K562 (cell line): ENCODE measurements at regions not wholly inside any gene's neighbourhood (a gene's known extent, or its start where the extent isn't known, plus 50 kb on each side); places are given as distances from the start of the nearest gene placed in this dataset.

Experiments used
- ATAC-seq: fragments of 200-7000 bp; cut with Tn5 transposase; 3 replicates; pipeline ENCODE4 v1.9.1; 2020; ENCODE audit warnings: moderate library complexity
- BruUV-seq: library from RNA; stranded (reverse); fragments of 400-500 nt; replicated peaks from 2 replicates; lab custom pipeline; 2021; lab: Mats Ljungman, UMichigan
- CTCF ChIA-PET: fragments of 300-600 bp; formaldehyde crosslinking; extraction: SDS; loops from one replicate; lab custom pipeline; 2021; ENCODE audit warnings: low intra/inter-chr PET ratio; lab: Yijun Ruan, JAX
- POLR2A ChIA-PET: fragments of 300-600, 350-650 bp; sonication (Branson Sonifier 250); formaldehyde crosslinking; extraction: SDS; loops from one replicate; lab custom pipeline; 2021; ENCODE audit warnings: antibody characterized with exemption, inconsistent platforms; lab: Yijun Ruan, JAX
- DNase-seq, 4 experiments: peaks; one replicate each; pipeline versions ENCODE4 v3.0.0 to v3.0.0-alpha.2; 2011 to 2018; ENCODE audit warnings: low spot score in 3 of 4, mixed read lengths in 3 of 4; ENCODE audit errors: extremely low read depth in 1 of 4
- FAIRE-seq: peaks from 2 replicates; lab custom pipeline; 2011; peaks lifted over from hg19 to GRCh38; lab: Jason Lieb, UNC
- H2AFZ ChIP-seq: 2 replicates; pipeline ENCODE4 v1.6.0; 2011; ENCODE audit warnings: low read depth, low read length, control low read depth, inconsistent platforms
- H3K27ac ChIP-seq: fragments of 200-600 bp; 3 replicates; pipeline ENCODE4 v1.8.0; 2011; ENCODE audit warnings: low read depth, mild to moderate bottlenecking, control low read depth, inconsistent platforms, low read length, moderate library complexity, mixed read lengths; ENCODE audit errors: extremely low read depth
- H3K27me3 ChIP-seq, 2 experiments: fragments of 300-600 bp in 1 of 2; 2 replicates in 1 of 2; 3 replicates in 1 of 2; pipeline versions ENCODE4 v1.6.0 to v1.8.0; 2011; ENCODE audit warnings: inconsistent platforms in 2 of 2, low read length in 2 of 2, mild to moderate bottlenecking in 1 of 2, mixed read lengths in 1 of 2, moderate library complexity in 1 of 2; ENCODE audit not compliant: control insufficient read depth in 2 of 2, insufficient read depth in 2 of 2
- H3K36me3 ChIP-seq: fragments of 300-600 bp; 3 replicates; pipeline ENCODE4 v1.8.0; 2011; ENCODE audit warnings: mild to moderate bottlenecking, low read length, inconsistent platforms; ENCODE audit not compliant: control insufficient read depth, insufficient read depth
- H3K4me1 ChIP-seq, 2 experiments: fragments of 200-600 bp in 1 of 2; replicated peaks in 1 of 2; 2 replicates in 1 of 2; 3 replicates in 1 of 2; pipeline versions ENCODE4 v1.5.1 to v1.8.0; 2011; ENCODE audit warnings: inconsistent platforms in 2 of 2, low read length in 2 of 2, mild to moderate bottlenecking in 1 of 2, mixed read lengths in 1 of 2, moderate library complexity in 1 of 2; ENCODE audit not compliant: control insufficient read depth in 2 of 2, insufficient read depth in 2 of 2
- H3K4me2 ChIP-seq: 2 replicates; pipeline ENCODE4 v1.6.1; 2011; ENCODE audit warnings: low read length, control low read depth, inconsistent platforms, mixed read lengths; ENCODE audit not compliant: insufficient read depth
- H3K4me3 ChIP-seq: fragments of 200-600 bp; sonication (generic), shearing (Covaris generic); 2 replicates; pipeline ENCODE4 v1.5.1; 2016; ENCODE audit warnings: control low read depth, inconsistent platforms
- H3K79me2 ChIP-seq: fragments of 200-600 bp; 3 replicates; pipeline ENCODE4 v1.8.0; 2011; ENCODE audit warnings: low read length, inconsistent platforms; ENCODE audit not compliant: control insufficient read depth, insufficient read depth
- H3K9ac ChIP-seq, 2 experiments: 2 replicates each; pipeline versions ENCODE4 v1.6.0 to v1.6.1; 2011; ENCODE audit warnings: low read depth in 2 of 2, low read length in 2 of 2, control low read depth in 1 of 2, inconsistent platforms in 1 of 2, mild to moderate bottlenecking in 1 of 2, mixed read lengths in 1 of 2; ENCODE audit not compliant: insufficient read depth in 1 of 2
- H3K9me1 ChIP-seq: one replicate; pipeline ENCODE4 v1.6.0; 2011; ENCODE audit warnings: inconsistent platforms, mild to moderate bottlenecking, low read length, moderate library complexity; ENCODE audit not compliant: control insufficient read depth, insufficient read depth
- H3K9me3 ChIP-seq: replicated peaks from 2 replicates; pipeline ENCODE4 v1.5.1; 2011; ENCODE audit warnings: low read depth, low read length, inconsistent platforms; ENCODE audit not compliant: control insufficient read depth, insufficient read depth
- H4K20me1 ChIP-seq: replicated peaks from 2 replicates; pipeline ENCODE4 v1.6.1; 2011; ENCODE audit warnings: low read length, inconsistent platforms, mixed read lengths; ENCODE audit not compliant: control insufficient read depth, insufficient read depth
- CBX2 ChIP-seq: fragments of 200-600 bp; sonication (generic); IDR thresholded peaks from one replicate; pipeline ENCODE4 v1.6.1; 2012; ENCODE audit warnings: mild to moderate bottlenecking, low read length, inconsistent platforms; ENCODE audit not compliant: insufficient read depth, poor library complexity, severe bottlenecking
- ELF4 ChIP-seq: fragments of 450-650 bp; formaldehyde crosslinking; IDR thresholded peaks from 2 replicates; pipeline ENCODE4 v1.4.0; 2022; ENCODE audit warnings: missing genetic modification characterization
- HEY1 ChIP-seq: fragments of 250-450 bp; sonication (Bioruptor Pico); IDR thresholded peaks from 2 replicates; pipeline ENCODE4 v1.5.0; 2020; ENCODE audit warnings: mild to moderate bottlenecking, moderate library complexity, borderline replicate concordance
- ILK ChIP-seq: fragments of 450-650 bp; IDR thresholded peaks from 2 replicates; pipeline ENCODE4 v1.6.1; 2016; ENCODE audit warnings: missing genetic modification characterization, low read depth, mild to moderate bottlenecking, missing compliant biosample characterization, moderate library complexity, borderline replicate concordance
- KLF16 ChIP-seq: IDR thresholded peaks from 2 replicates; pipeline ENCODE4 v1.6.1; 2016; ENCODE audit warnings: antibody characterized with exemption
- MAFK ChIP-seq: IDR thresholded peaks from 2 replicates; pipeline ENCODE4 v1.6.1; 2011; ENCODE audit warnings: low read length, improper control_type of control experiment
- MEF2D ChIP-seq: conservative IDR thresholded peaks from 2 replicates; pipeline ENCODE4 v1.6.1; 2016; ENCODE audit warnings: low read depth, missing genetic modification characterization, missing compliant biosample characterization
- TFAM ChIP-seq: fragments of 250-450 bp; sonication (Bioruptor Pico); conservative IDR thresholded peaks from 2 replicates; pipeline ENCODE4 v1.5.0; 2021; ENCODE audit warnings: mild to moderate bottlenecking, moderate library complexity
- TSC22D4 ChIP-seq: fragments of 450-650 bp; IDR thresholded peaks from 2 replicates; pipeline ENCODE4 v1.6.1; 2016; ENCODE audit warnings: missing genetic modification characterization, missing biosample characterization, control low read depth
- XRCC3 ChIP-seq: fragments of 450-650 bp; IDR thresholded peaks from 2 replicates; pipeline ENCODE4 v1.6.1; 2017; ENCODE audit warnings: mild to moderate bottlenecking, moderate library complexity
- ZNF133 ChIP-seq: fragments of 250-450 bp; sonication (Bioruptor Pico); IDR thresholded peaks from 2 replicates; pipeline ENCODE4 v1.4.0; 2020; ENCODE audit warnings: mild to moderate bottlenecking
- ZNF436 ChIP-seq: fragments of 250-450, 450-650 bp; sonication (Bioruptor Pico); formaldehyde crosslinking; IDR thresholded peaks from 2 replicates; pipeline ENCODE4 v1.7.0; 2020; ENCODE audit warnings: mild to moderate bottlenecking
- ZNF57 ChIP-seq: fragments of 450-650 bp; formaldehyde crosslinking; IDR thresholded peaks from 2 replicates; pipeline ENCODE4 v1.4.0; 2020; ENCODE audit warnings: mild to moderate bottlenecking, moderate library complexity
- ZNF75A ChIP-seq: fragments of 450-650 bp; formaldehyde crosslinking; IDR thresholded peaks from 2 replicates; pipeline ENCODE4 v1.4.0; 2020; ENCODE audit warnings: mild to moderate bottlenecking
- ZSCAN32 ChIP-seq: fragments of 450-650 bp; formaldehyde crosslinking; IDR thresholded peaks from 2 replicates; pipeline ENCODE4 v1.4.0; 2020; ENCODE audit warnings: mild to moderate bottlenecking, moderate library complexity
- whole genome bisulfite sequencing: fragments of 100-300 bp; shearing (Covaris generic); methylation state at CpG from one replicate; pipeline ENCODE4 v1.1.6; 2016; ENCODE audit warnings: low coverage, mixed read lengths; ENCODE audit not compliant: insufficient coverage; ENCODE audit errors: missing lambda C conversion rate; 5-methylcytosine and 5-hydroxymethylcytosine counted together
- in situ Hi-C: fragments of 300-500 bp; cut with MboI; formaldehyde crosslinking; loops from 4 replicates; pipeline ENCODE4 v1.15.0; 2018; ENCODE audit warnings: inconsistent platforms, mixed read lengths
- intact Hi-C: fragments of 100-400 bp; cut with micrococcal nuclease; formaldehyde crosslinking; loops from 2 replicates; pipeline ENCODE4 v1.14.2; 2022
- TF ChIP-seq, protein P1 (sequence below): conservative IDR thresholded peaks from 2 replicates; pipeline ENCODE4 v1.6.1; 2011; ENCODE audit warnings: low read depth, mild to moderate bottlenecking, low read length; ENCODE audit not compliant: control insufficient read depth
- TF ChIP-seq, protein P2 (sequence below): fragments of 250-450 bp; sonication (Bioruptor Pico); IDR thresholded peaks from 2 replicates; pipeline ENCODE4 v1.8.0; 2021; ENCODE audit warnings: moderate library complexity, mild to moderate bottlenecking, inconsistent platforms
- TF ChIP-seq, protein P3 (sequence below): fragments of 250-450 bp; sonication (Bioruptor Pico); IDR thresholded peaks from 2 replicates; pipeline ENCODE4 v1.5.1; 2021; ENCODE audit warnings: mild to moderate bottlenecking

DNA sequence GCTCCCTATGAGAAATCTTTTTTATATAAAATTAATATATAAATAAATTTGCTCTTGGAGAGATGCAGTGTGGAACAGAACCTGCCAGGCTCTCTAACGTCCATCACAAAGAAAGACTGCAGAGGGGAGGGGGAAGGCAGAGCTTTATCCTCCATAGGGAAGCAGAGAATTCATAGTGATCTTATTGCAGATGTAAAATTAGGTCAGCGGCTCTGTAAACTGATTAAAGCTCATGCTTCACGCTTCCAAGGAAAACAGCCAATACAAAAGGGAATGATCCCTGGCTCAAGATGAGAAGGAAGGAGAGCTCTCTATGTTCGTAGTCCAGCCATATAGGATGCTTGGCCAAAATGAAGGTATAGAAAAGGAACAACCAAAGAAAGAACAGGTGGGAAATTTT, 532.3 kb upstream of the PSMD7 start (continued):
- TF ChIP-seq ZNF133 (no peak), ILK (tag) (no peak), HEY1 (CRISPR knock-in tag) (no peak)

DNA sequence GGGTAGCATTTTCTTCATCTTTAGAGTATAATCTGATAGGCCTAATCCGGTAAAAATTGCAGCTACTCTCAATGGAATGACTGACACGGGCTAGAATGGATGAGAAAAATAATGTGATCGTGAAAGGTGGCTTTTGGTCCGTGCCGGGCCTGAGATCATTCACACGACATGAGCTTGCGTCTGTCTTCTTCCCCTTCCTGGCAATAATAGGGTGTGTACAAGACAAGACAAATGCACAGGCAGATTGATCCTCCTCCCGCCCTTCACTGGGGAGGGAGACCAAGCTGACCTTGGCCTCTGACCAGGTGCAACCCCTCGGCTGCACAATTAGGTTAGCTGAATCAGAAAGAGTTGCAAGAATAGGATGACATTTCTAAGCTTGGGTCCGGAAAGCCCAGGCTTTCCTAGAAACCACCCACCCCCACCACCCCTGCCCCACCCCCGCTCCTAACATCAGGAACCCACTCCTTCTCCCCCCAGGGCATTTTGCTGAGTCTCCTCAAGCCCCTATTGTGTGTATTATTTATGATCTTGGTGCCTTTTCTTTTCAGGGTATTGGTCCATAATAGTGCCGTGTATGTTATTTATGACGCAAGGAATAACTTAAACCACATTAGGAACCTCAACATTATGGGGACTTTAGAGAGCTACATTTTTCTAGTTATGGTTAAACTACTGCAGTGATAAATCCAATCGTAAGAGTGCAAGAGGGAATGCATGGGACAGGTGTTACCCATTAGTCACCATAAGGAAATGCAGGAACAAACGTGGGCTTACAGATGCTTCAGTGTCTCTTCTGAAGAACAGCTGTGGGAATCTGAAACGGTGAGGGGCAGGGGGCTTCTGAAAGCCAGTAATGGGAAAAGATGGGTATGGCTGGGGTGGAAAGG, 540.1 kb upstream of the PSMD7 start:
- Histone ChIP-seq H3K27me3 (no peaks in the 10 kb centered on the region), H3K4me2 (no peak overlapping the region), H3K27ac (no peak overlapping the region), H3K9ac (no peak overlapping the region), H3K9me3 (no peaks in the 10 kb centered on the region), H3K4me3 (no peak overlapping the region), H3K79me2 (no peaks in the 10 kb centered on the region), H3K36me3 (no peaks in the 10 kb centered on the region), H3K9me1 (no peaks in the 10 kb centered on the region), H4K20me1 (no peaks in the 10 kb centered on the region), H2AFZ (no peak overlapping the region), H3K4me1 (no peaks in the 10 kb centered on the region; a peak in 1 of 5 replicates)
- FAIRE-seq (no peak), DNase-seq (no peak), ATAC-seq (no peak)
- 0% methylated on average over 15 of the region's 16 CpGs for WGBS
- intact Hi-C loops (no loop called here), in situ Hi-C loops (no loop called here)
- CTCF ChIA-PET, result no interaction called here
- POLR2A ChIA-PET, result interaction anchor here (1.2 kb wide), 1 partner anchor 13 kb away, joined by 4 read pairs; no protein-coding TSS in a partner anchor
- BruUV-seq, result no TSS peak
- TF ChIP-seq XRCC3, result no peak
- TF ChIP-seq CBX2, result no peak
- TF ChIP-seq, protein P1, sequence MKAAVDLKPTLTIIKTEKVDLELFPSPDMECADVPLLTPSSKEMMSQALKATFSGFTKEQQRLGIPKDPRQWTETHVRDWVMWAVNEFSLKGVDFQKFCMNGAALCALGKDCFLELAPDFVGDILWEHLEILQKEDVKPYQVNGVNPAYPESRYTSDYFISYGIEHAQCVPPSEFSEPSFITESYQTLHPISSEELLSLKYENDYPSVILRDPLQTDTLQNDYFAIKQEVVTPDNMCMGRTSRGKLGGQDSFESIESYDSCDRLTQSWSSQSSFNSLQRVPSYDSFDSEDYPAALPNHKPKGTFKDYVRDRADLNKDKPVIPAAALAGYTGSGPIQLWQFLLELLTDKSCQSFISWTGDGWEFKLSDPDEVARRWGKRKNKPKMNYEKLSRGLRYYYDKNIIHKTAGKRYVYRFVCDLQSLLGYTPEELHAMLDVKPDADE, result no peak
- TF ChIP-seq MAFK, result no peak
- TF ChIP-seq KLF16, result no peak
- no peak for TF ChIP-seq ZNF436 (CRISPR knock-in tag)
- TF ChIP-seq, protein P2, sequence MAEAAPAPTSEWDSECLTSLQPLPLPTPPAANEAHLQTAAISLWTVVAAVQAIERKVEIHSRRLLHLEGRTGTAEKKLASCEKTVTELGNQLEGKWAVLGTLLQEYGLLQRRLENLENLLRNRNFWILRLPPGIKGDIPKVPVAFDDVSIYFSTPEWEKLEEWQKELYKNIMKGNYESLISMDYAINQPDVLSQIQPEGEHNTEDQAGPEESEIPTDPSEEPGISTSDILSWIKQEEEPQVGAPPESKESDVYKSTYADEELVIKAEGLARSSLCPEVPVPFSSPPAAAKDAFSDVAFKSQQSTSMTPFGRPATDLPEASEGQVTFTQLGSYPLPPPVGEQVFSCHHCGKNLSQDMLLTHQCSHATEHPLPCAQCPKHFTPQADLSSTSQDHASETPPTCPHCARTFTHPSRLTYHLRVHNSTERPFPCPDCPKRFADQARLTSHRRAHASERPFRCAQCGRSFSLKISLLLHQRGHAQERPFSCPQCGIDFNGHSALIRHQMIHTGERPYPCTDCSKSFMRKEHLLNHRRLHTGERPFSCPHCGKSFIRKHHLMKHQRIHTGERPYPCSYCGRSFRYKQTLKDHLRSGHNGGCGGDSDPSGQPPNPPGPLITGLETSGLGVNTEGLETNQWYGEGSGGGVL (CRISPR knock-in tag), result no peak
- TF ChIP-seq ELF4 (CRISPR knock-in tag), result no peak
- no peak for TF ChIP-seq MEF2D (tag)
- no peak for TF ChIP-seq ZSCAN32 (CRISPR knock-in tag)
- no peak for TF ChIP-seq TSC22D4 (tag)
- TF ChIP-seq TFAM, result no peak
- TF ChIP-seq, protein P3, sequence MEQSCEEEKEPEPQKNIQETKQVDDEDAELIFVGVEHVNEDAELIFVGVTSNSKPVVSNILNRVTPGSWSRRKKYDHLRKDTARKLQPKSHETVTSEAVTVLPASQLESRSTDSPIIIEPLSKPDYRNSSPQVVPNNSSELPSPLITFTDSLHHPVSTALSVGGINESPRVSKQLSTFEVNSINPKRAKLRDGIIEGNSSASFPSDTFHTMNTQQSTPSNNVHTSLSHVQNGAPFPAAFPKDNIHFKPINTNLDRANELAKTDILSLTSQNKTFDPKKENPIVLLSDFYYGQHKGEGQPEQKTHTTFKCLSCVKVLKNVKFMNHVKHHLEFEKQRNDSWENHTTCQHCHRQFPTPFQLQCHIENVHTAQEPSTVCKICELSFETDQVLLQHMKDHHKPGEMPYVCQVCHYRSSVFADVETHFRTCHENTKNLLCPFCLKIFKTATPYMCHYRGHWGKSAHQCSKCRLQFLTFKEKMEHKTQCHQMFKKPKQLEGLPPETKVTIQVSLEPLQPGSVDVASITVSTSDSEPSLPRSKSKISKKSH (CRISPR knock-in tag), result no peak
- no peak for TF ChIP-seq ZNF57 (CRISPR knock-in tag)
- no peak for TF ChIP-seq ZNF75A
